GM19452 (cell line): ENCODE measurements at regions not wholly inside any gene's neighbourhood (a gene's known extent, or its start where the extent isn't known, plus 50 kb on each side); places are given as distances from the start of the nearest gene placed in this dataset.

Source experiments
- ATAC-seq: cut with Tn5 transposase; IDR thresholded peaks from one replicate; pipeline ENCODE4 v1.9.1; 2021; ENCODE audit not compliant: unreplicated experiment

- no peak for ATAC-seq
Observed at GRCh38 chr13:106049171-106049570, 486.3 kb downstream of the EFNB2 start.

GRCh38 chr13:106048386-106048785, 487.1 kb downstream of the EFNB2 start:
- ATAC-seq, result no peak

- ATAC-seq, result no peak
Observed at GRCh38 chr13:106047859-106048258, 487.6 kb downstream of the EFNB2 start.

DNA sequence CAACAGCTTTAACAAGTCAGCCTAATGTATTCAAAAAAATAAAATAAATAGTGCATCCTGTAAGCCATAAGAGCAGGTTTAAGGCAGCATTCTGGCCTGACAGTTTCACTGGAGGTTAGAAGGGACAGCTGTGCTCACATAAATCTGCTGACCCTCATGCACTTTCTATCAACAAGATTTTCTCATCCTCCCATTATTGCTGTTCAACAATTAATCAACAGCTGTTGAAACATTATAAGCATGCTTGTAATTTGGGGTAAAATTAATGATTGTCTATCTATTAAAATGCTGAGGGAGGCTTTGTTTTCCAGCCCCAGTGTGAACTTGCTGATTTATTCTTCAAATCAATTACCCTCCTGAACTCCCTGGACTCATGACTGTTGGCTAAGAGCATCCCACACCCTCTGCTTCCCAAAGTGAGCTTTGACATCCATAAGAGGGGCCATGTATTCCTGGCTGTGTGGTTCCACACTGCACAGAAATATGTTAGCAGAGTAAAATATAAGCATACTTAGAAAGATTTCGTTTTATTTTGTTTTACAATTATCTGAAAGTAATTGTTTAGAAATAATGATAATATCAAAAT, 492.4 kb downstream of the EFNB2 start:
- ATAC-seq, result no peak

DNA sequence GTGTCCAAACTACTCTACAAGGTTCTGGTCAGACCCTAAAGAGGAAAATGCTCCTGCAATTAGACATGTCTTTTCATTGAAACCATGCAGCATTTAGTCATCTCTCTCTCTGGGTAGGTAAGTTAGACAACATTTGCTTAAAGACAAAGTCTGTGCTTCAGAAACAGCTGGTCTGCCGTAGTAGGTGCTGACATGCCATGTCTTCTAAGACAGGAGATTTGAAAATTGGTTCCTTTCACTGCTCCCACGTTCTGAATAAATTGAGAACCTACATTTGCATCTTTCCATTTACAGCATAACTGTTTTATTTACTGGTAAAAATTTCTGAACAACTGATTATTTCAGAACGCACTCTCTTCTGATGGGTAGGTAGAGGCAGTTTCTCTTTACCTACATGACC, 494.0 kb downstream of the EFNB2 start:
- ATAC-seq, result no peak

- no peak for ATAC-seq
Observed at GRCh38 chr13:106038752-106039151, 496.7 kb downstream of the EFNB2 start.

GRCh38 chr13:106036870-106037269, 498.6 kb downstream of the EFNB2 start:
- ATAC-seq, result no peak

DNA sequence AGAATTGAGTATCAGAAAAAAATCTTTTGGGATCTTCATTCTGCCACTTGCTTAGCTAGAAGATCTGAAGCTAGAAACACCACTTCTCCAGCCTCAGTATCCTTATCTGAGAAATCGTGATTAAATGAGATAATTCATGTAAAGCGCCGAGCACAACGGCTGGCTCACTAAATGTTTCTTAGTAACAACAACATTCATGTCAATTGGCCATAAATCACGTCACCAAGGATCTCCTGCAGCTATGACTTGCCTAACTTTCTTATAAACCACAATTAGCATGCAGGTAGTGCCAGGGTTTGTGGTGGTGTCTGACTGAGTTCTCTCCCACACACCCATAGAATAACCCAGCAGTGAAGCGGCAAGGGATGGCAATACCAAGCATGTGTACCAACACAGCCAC, 501.3 kb downstream of the EFNB2 start:
- no peak for ATAC-seq

- no peak for ATAC-seq
Observed at GRCh38 chr13:106033659-106034058, 501.8 kb downstream of the EFNB2 start.

DNA sequence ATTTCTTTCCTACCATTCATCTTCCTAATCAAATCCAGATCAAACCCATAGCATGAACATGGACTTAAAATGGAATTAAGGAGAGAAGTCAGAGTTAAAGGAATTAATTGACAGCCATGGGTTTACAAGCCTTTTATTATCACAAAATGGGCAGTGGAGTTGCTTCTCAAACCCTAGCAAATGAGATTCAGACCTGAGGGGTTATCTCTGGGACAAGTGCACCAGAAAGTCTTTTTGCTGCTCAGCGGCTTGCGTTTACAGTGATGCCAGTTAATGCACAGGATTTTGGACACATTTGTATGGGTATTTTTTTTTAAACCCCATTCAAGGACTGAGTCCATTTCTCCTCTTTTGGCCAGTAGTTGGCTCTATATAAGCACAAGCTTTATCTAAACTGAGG, 503.0 kb downstream of the EFNB2 start:
- ATAC-seq, result no peak

DNA sequence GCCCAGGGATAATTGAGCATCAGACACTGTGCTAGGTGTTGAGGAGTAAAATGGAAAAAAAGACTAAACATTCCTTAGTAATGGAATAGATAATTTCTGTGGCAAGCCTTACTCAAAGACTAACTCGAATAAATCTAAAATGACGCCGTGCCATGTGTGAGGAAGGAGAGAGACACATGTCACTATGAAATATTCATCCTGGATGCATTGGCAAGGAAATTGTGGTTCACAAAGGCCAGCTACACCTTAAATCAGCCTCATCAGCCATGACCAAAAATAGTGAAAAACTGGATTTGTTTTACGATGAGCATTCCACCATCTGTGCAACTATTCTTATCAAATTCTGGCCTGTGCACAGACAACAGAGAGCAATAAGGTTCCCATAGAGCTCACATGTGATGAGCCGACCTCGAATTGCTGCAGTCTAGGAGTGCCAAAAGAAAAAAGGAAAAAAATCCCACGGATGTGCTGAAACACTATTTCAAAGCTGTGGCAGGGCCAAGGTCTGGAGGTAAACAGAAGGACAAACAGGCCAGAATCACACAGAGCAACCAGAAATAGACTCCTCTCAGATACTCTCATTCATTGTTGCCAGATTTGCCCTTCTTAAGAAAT, 505.7 kb downstream of the EFNB2 start:
- no peak for ATAC-seq

DNA sequence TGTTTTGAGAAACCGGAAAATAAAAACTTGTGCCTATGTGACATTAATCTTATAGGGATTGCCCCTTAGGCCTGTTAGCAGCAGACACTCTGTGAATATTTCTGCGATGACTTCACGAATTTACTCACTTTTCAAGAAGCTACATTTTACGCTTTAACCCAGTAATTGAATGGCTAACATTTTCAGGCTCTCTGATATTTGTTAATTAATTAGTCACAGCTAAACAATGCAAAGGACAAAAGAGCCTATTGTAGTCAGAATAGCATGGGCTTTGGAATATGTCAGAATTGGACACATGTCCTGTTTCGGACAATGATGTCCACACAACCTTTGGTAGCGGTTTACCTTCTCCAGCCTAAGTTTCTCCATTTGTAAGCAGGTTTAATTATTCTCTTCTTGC, 506.6 kb downstream of the EFNB2 start:
- no peak for ATAC-seq

GRCh38 chr13:106011600-106011999, 523.9 kb downstream of the EFNB2 start:
- no peak for ATAC-seq

GRCh38 chr13:106010836-106011235, 524.6 kb downstream of the EFNB2 start:
- no peak for ATAC-seq

DNA sequence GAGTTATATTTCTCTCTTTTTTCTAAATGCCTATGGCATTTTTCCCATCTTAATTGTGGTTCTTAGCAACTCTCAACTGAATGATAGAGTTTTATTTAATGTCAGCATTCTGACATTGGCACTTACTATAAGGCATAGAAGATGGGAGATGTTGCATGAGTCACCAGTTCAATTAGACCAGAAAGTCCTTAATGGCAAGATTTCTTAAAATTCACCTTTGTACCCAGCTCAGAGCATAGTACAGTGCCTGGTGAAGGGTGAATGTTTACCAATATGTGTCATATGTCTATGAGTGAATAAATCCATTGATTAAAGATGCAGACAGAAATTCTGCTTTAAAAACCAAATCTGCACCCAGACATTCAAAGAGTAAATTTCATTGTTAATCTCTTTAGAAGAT, 526.9 kb downstream of the EFNB2 start:
- ATAC-seq, result no peak

DNA sequence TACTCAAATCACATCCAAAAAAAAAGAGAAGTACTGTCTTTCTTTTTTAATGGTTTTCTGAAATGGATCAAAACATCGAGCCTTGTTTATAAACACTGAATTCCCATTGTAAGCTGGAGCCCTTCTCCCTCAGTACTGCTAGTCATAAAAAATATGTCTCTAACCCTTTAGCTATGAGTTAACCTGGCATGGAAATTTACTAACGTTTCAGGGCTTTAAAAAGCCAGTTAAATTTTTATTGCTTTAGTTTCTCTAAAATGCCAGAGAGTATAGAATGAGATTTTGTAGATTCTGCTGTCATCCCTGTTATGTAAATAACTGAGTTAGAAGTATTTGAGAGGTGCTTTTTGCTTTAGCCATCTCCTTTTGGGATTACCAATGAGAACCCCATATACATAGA, 528.3 kb downstream of the EFNB2 start:
- ATAC-seq, result no peak

GRCh38 chr13:106003651-106004050, 531.8 kb downstream of the EFNB2 start:
- no peak for ATAC-seq

DNA sequence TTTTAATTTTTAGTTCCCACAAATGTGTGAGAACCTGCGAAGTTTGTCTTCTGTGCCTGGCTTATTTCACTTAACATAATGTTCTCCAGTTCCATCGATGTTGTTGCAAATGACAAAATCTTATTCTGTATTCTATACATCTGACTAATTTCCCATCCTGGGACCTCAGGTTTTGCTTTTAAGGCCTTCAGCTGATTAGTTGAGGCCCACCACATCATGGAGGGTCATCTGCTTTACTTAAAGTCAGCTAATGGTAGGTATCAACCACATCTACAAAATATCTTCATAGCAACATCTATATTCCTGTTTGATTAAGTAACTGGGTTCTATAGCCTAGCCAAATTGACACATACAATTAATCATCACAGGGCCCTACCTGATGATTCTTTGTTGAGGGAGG, 534.0 kb downstream of the EFNB2 start:
- no peak for ATAC-seq

DNA sequence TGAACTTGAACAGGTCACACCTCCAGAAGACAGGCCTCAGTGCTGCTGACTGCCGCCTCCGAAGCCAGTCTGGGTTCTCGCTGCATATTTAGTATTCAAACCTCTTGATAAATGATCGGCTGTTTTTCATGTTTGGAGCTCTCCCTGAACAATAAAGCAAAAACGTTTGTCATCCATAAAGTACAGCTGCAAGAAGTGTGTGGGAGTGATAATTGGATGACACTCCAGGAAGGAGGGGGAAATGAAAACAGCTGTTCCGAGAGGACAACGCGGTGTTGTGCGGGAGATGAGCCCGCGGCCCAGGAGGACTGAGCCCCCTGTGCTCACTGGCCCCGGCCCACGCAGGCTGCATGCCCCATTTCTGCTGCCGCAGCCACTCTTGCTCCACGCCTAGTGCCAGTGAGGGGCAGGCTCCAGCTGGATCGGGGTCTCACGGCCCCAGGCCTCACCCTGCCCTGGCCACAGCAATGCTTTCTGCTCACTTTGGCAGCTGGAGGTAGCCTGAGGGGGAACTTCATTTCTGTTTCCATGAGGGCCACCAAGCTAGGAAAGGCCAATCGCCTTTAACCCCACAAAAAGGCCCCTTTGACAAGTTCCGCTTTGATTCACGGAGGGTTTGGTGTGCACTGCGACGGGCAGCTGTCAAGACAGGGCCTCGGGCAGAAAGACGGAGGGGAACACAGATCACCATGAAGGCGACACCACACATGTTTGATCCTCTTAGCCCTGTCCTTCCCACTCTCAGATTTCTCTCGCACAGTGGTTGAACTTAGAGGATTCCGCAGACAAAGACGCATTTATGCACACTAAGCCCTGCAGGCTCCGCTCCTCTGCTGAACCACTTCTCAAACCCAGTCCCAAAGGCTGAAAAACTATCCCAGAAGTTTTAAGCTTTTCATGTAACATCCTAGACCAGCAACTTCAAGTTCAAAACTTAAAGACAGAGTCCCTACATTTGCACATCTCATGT, 537.6 kb downstream of the EFNB2 start:
- no peak for ATAC-seq

DNA sequence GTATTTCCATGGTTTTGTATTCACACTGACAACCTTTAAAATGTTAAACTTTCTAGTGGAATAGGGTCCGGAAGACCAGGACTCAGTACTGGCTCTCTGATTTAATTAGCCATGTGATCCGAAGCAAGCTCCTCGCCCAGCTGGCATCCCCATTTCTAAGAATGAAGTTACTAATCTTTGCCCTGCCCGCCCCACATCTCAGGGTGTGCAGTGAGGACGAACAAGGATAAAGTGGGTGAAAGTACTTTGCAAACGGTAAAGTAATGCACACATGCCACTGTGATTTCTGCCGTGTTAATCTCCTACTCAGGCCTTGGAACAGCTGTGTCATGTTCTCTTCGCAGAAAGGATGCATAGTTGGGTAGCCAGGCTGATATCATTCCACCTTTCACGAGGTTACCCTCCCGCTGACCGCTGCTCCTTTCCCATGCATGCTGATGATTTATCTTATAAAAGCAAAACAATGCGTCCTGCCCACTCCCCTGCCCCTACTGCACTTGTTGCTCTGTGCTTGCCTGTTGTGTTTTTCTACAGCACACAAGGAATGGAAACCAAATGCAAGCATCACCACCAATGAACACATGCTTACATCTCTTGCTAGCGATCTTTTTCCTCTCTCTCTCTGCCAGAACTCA, 539.0 kb downstream of the EFNB2 start:
- ATAC-seq, result no peak

GRCh38 chr13:105994340-105994739, 541.1 kb downstream of the EFNB2 start:
- no peak for ATAC-seq
